ENCODE measurements at regions not wholly inside any gene's neighbourhood (a gene's known extent, or its start where the extent isn't known, plus 50 kb on each side); places are given as distances from the start of the nearest gene placed in this dataset.

DNA sequence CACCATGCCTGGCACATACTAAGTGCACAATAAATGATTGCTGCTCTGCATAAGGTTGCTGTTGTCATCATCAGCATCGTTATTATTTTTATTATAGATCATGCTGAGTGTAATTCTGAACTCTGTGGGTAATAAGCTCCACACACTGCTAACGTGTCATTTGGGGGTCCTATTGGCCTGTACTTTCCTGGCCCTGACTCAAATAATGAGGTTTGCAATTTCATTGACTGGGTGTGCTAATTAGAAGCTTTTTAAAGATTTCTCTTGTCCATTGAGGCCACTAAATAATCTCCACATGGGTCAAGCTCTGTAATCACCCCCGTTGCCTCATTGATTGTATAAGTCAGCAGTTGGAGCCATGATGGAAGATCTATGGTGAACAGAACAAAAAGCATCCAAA is 320.8 kb upstream of the TMPO start:
- TF ChIP-seq, protein P1, sequence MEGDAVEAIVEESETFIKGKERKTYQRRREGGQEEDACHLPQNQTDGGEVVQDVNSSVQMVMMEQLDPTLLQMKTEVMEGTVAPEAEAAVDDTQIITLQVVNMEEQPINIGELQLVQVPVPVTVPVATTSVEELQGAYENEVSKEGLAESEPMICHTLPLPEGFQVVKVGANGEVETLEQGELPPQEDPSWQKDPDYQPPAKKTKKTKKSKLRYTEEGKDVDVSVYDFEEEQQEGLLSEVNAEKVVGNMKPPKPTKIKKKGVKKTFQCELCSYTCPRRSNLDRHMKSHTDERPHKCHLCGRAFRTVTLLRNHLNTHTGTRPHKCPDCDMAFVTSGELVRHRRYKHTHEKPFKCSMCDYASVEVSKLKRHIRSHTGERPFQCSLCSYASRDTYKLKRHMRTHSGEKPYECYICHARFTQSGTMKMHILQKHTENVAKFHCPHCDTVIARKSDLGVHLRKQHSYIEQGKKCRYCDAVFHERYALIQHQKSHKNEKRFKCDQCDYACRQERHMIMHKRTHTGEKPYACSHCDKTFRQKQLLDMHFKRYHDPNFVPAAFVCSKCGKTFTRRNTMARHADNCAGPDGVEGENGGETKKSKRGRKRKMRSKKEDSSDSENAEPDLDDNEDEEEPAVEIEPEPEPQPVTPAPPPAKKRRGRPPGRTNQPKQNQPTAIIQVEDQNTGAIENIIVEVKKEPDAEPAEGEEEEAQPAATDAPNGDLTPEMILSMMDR (IDR thresholded peaks at IDR 0.05; ENCODE audit: low read length), result no peak
- TF ChIP-seq EZH2 (IDR thresholded peaks at IDR 0.05; ENCODE audit: borderline replicate concordance, low read length), result no peak
